Gastrocnemius medialis (tissue), 4 donors: ENCODE measurements at regions not wholly inside any gene's neighbourhood (a gene's known extent, or its start where the extent isn't known, plus 50 kb on each side); places are given as distances from the start of the nearest gene placed in this dataset.

ENCODE experiments used
- ATAC-seq, 2 donors: fragments of 150-250 bp; one replicate each; pipeline ENCODE4 v1.9.1; 2016
- DNase-seq, 2 donors: peaks; one replicate each; pipeline ENCODE4 v3.0.0-alpha.2; 2019
- H3K27ac ChIP-seq, 4 donors: fragments of 200-600 bp; sonication (generic); 1 replicate in 1 of 4; 2 replicates in 3 of 4; pipeline ENCODE4 v1.5.1; 2016 to 2018; ENCODE audit warnings: mild to moderate bottlenecking in 2 of 4, moderate library complexity in 1 of 4
- H3K27me3 ChIP-seq, 3 donors: fragments of 200-600 bp; sonication (generic) in 2 of 3; 1 replicate in 1 of 3; 2 replicates in 2 of 3; pipeline versions ENCODE4 v1.5.1 to v1.6.0; 2016 to 2019; ENCODE audit warnings: mild to moderate bottlenecking in 1 of 3, moderate library complexity in 1 of 3
- H3K36me3 ChIP-seq, 2 donors: fragments of 200-600 bp; sonication (generic) in 1 of 2; one replicate each; pipeline ENCODE4 v1.5.1; 2017 to 2018
- H3K4me1 ChIP-seq, 2 donors: fragments of 200-600 bp; sonication (generic) in 1 of 2; one replicate each; pipeline ENCODE4 v1.5.1; 2016 to 2017; ENCODE audit warnings: mild to moderate bottlenecking in 2 of 2
- H3K4me3 ChIP-seq, 4 donors: fragments of 200-600 bp; sonication (generic) in 3 of 4; 1 replicate in 1 of 4; 2 replicates in 3 of 4; pipeline ENCODE4 v1.5.1; 2016 to 2019; ENCODE audit warnings: mild to moderate bottlenecking in 2 of 4
- H3K9me3 ChIP-seq, 3 donors: fragments of 200-600 bp; sonication (generic) in 2 of 3; 1 replicate in 1 of 3; 2 replicates in 2 of 3; pipeline ENCODE4 v1.5.1; 2016 to 2019
- CTCF ChIP-seq, 5 experiments: fragments of 450-650 bp in 3 of 5; fragments of 200-600 bp in 2 of 5; sonication (generic) in 2 of 5; IDR thresholded peaks in 4 of 5; conservative IDR thresholded peaks in 1 of 5; 1 replicate in 4 of 5; 2 replicates in 1 of 5; pipeline ENCODE4 v1.5.1; 2016 to 2019; ENCODE audit warnings: antibody characterized with exemption in 5 of 5, mild to moderate bottlenecking in 3 of 5, moderate library complexity in 3 of 5
- POLR2A ChIP-seq, 2 donors: fragments of 450-650 bp; IDR thresholded peaks; one replicate each; pipeline ENCODE4 v1.6.1; 2017; ENCODE audit warnings: antibody characterized with exemption in 2 of 2, mild to moderate bottlenecking in 2 of 2, moderate library complexity in 2 of 2
- in situ Hi-C, 4 donors: fragments of 200-750 bp; cut with MboI; loops; one replicate each; pipeline versions ENCODE4 v1.15.0 to v1.8.0; 2017; ENCODE audit warnings: low sequenced_read_pairs in 4 of 4
- intact Hi-C: fragments of 100-400 bp; cut with DNase I; formaldehyde crosslinking; loops from one replicate; pipeline ENCODE4 v1.15.1; 2023; ENCODE audit warnings: low total_unique reads

DNA sequence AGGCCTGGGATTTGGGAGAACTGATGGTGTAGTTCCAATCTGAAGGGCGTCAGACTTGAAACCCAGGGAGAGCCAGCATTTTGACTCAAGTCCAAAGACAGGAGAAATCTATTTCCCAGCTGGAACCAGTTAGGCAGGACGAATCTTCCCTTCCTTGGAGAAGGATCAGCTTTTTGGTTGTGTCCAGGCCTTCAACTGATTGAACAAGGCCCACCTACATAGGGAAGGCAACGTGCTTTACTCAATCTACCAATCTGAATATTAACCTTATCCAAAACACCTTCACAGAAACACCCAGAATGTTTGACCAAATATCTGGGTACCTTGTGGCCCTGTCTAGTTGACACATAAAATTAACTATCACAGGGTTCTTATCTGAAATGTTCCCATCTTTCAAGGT is 221.9 kb upstream of the DLGAP1 start:
- ATAC-seq (no peak), DNase-seq (no peak)
- in situ Hi-C loops: no loop called here
- Histone ChIP-seq H3K27me3 (no peaks in the 10 kb centered on the region), H3K9me3 (no peaks in the 10 kb centered on the region), H3K4me1 (no peaks in the 10 kb centered on the region), H3K4me3 (no peak overlapping the region), H3K36me3 (no peaks in the 10 kb centered on the region), H3K27ac (no peak overlapping the region)
- TF ChIP-seq CTCF (IDR thresholded peaks at IDR 0.05 in 4 of 5, conservative IDR thresholded peaks at IDR 0.05 in 1 of 5) (no peak), POLR2A (IDR thresholded peaks at IDR 0.05) (no peak)
- intact Hi-C loops: no loop called here

GRCh38 chr18:4672162-4672561 is 217.1 kb upstream of the DLGAP1 start:
- no peaks in the 10 kb centered on the region for H3K36me3 ChIP-seq
- DNase-seq: no peak
- H3K4me1 ChIP-seq: no peaks in the 10 kb centered on the region
- intact Hi-C loops (no loop called here), in situ Hi-C loops (no loop called here)
- no peak for ATAC-seq
- no peak overlapping the region for H3K27ac ChIP-seq
- peaks cover 0 to 3% (median 0%) of the 10 kb centered on the region in 3 donors for H3K9me3 ChIP-seq
- H3K4me3 ChIP-seq: no peak overlapping the region
- no peaks in the 10 kb centered on the region for H3K27me3 ChIP-seq
- TF ChIP-seq CTCF (IDR thresholded peaks at IDR 0.05 in 4 of 5, conservative IDR thresholded peaks at IDR 0.05 in 1 of 5) (no peak), POLR2A (IDR thresholded peaks at IDR 0.05) (no peak)

DNA sequence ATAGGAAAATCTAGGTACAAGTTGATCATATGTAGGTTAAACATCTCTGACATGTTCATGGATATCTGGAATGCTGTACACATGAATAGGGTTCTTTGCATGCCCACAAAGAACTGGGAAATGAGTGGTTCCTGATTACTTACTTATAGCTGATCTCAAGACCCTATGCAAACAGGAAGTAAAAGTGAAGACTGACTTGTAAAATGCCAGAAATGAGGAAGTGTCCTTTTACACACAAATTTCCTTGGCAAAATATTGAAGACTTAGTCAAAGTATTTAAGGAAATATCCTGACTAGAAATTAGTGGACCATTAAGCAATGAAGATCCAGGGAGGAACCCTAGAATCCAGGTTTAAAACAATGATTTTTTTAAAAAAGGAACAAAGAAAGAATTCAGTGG is 203.7 kb upstream of the DLGAP1 start:
- Histone ChIP-seq H3K4me3 (no peak overlapping the region), H3K27me3 (no peaks in the 10 kb centered on the region), H3K9me3 (no peaks in the 10 kb centered on the region), H3K27ac (no peak overlapping the region), H3K36me3 (no peaks in the 10 kb centered on the region), H3K4me1 (no peaks in the 10 kb centered on the region)
- in situ Hi-C loops: no loop called here
- no peak for TF ChIP-seq POLR2A (IDR thresholded peaks at IDR 0.05)
- no peak for TF ChIP-seq CTCF (IDR thresholded peaks at IDR 0.05 in 4 of 5, conservative IDR thresholded peaks at IDR 0.05 in 1 of 5)
- intact Hi-C loops: no loop called here
- DNase-seq (no peak), ATAC-seq (no peak)

DNA sequence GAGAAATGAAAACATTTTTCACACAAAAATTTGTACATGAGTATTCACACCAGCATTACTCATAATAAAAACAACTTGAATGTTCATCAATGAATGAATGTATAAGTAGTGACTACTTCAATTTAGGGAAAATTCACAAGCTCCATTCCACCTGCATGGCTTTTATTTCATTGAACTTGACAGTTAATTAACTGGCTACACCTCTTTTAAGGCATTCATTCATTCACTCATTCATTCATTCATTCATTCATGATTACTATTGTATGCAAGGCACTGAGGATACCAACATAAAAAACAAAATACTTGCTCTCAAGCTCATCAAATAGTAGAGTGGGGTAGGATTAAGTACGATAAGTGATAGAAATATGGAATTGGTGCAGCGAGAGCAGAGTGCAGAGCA is 198.3 kb upstream of the DLGAP1 start:
- Histone ChIP-seq H3K9me3 (no peaks in the 10 kb centered on the region), H3K27ac (no peak overlapping the region), H3K4me1 (no peaks in the 10 kb centered on the region), H3K4me3 (no peak overlapping the region), H3K27me3 (no peaks in the 10 kb centered on the region), H3K36me3 (no peaks in the 10 kb centered on the region)
- ATAC-seq (no peak), DNase-seq (no peak)
- no peak for TF ChIP-seq CTCF (IDR thresholded peaks at IDR 0.05 in 4 of 5, conservative IDR thresholded peaks at IDR 0.05 in 1 of 5)
- no peak for TF ChIP-seq POLR2A (IDR thresholded peaks at IDR 0.05)
- in situ Hi-C loops: no loop called here
- intact Hi-C loops: no loop called here

DNA sequence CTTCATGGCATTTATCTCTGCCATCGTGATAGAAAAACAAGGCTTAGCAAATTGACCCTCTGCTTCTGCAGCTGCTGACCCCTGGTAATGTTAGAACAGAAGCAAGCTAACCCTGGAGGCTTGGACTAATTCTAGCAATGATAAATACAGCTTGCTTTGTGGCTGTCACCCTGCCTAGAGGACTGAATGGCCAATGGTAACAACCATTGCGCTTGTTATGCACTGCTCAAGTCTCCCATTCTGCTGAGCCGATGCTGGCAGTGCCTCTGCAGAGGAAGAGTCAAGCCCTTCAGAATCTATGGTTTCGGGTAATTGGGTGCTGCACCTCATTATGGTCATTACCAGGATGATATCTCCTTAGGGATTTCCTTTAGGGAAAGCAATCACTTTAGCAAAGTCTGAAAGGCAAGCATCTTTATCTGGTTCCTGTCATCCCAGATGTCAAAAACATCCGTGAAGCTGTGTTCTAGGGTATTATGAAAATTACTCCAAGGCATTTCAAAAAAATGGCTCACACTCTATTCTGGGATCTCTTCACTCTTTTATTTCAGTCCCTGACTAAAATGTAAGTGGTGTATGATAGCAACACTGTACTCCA is 186.8 kb upstream of the DLGAP1 start:
- H3K4me1 ChIP-seq: no peaks in the 10 kb centered on the region
- intact Hi-C loops: no loop called here
- ATAC-seq (no peak), DNase-seq (no peak)
- H3K27me3 ChIP-seq: no peaks in the 10 kb centered on the region
- TF ChIP-seq POLR2A (IDR thresholded peaks at IDR 0.05): no peak
- no peak for TF ChIP-seq CTCF (IDR thresholded peaks at IDR 0.05 in 4 of 5, conservative IDR thresholded peaks at IDR 0.05 in 1 of 5)
- in situ Hi-C loops: no loop called here
- no peaks in the 10 kb centered on the region for H3K9me3 ChIP-seq
- no peak overlapping the region for H3K4me3 ChIP-seq
- no peaks in the 10 kb centered on the region for H3K36me3 ChIP-seq
- no peak overlapping the region for H3K27ac ChIP-seq
